DND-41 (cell line): ENCODE measurements at regions not wholly inside any gene's neighbourhood (a gene's known extent, or its start where the extent isn't known, plus 50 kb on each side); places are given as distances from the start of the nearest gene placed in this dataset.

Experiments used
- ATAC-seq: fragments of 200-7000 bp; cut with Tn5 transposase; 3 replicates; pipeline ENCODE4 v1.9.1; 2021; ENCODE audit warnings: low read depth; ENCODE audit not compliant: insufficient read depth
- DNase-seq: peaks from one replicate; pipeline ENCODE4 v3.0.0-alpha.2; 2020
- H2AFZ ChIP-seq: 2 replicates; pipeline ENCODE4 v1.6.0; 2012; ENCODE audit warnings: low read depth, low read length
- H3K27ac ChIP-seq: 2 replicates; pipeline ENCODE4 v1.5.1; 2012; ENCODE audit warnings: low read length, inconsistent platforms
- H3K27me3 ChIP-seq: fragments of 200-600 bp; sonication (generic); 2 replicates; pipeline ENCODE4 v1.6.0; 2012; ENCODE audit warnings: low read length, mild to moderate bottlenecking, inconsistent platforms; ENCODE audit not compliant: insufficient read depth, poor library complexity
- H3K36me3 ChIP-seq: 2 replicates; pipeline ENCODE4 v1.5.1; 2012; ENCODE audit warnings: low read length, inconsistent platforms; ENCODE audit not compliant: insufficient read depth
- H3K4me1 ChIP-seq: 2 replicates; pipeline ENCODE4 v1.5.1; 2012; ENCODE audit warnings: mild to moderate bottlenecking, low read length; ENCODE audit not compliant: insufficient read depth
- H3K4me2 ChIP-seq: 2 replicates; pipeline ENCODE4 v1.6.0; 2012; ENCODE audit warnings: mild to moderate bottlenecking, moderate library complexity, low read length, inconsistent platforms; ENCODE audit not compliant: insufficient read depth
- H3K4me3 ChIP-seq, 2 experiments: fragments of 200-600 bp in 1 of 2; shearing (Covaris generic) in 1 of 2; 2 replicates each; pipeline ENCODE4 v1.5.1; 2012 to 2016; ENCODE audit warnings: inconsistent platforms in 2 of 2, low read length in 2 of 2, mild to moderate bottlenecking in 2 of 2, low read depth in 1 of 2, moderate library complexity in 1 of 2
- H3K79me2 ChIP-seq: 2 replicates; pipeline ENCODE4 v1.6.0; 2012; ENCODE audit warnings: low read length, inconsistent platforms; ENCODE audit not compliant: insufficient read depth
- H3K9ac ChIP-seq: 2 replicates; pipeline ENCODE4 v1.6.0; 2012; ENCODE audit warnings: low read depth, mild to moderate bottlenecking, inconsistent platforms, low read length, moderate library complexity
- H3K9me3 ChIP-seq: 2 replicates; pipeline ENCODE4 v1.5.1; 2012; ENCODE audit warnings: low read length, moderate library complexity, mild to moderate bottlenecking, inconsistent platforms; ENCODE audit not compliant: insufficient read depth, severe bottlenecking
- H4K20me1 ChIP-seq: 2 replicates; pipeline ENCODE4 v1.6.0; 2012; ENCODE audit warnings: low read length; ENCODE audit not compliant: insufficient read depth
- CTCF ChIP-seq: IDR thresholded peaks from 2 replicates; pipeline ENCODE4 v1.5.1; 2012; ENCODE audit warnings: borderline replicate concordance, low read length, moderate library complexity, mild to moderate bottlenecking; ENCODE audit not compliant: poor library complexity, severe bottlenecking; ENCODE audit errors: extremely low read depth
- EZH2 ChIP-seq: IDR thresholded peaks from 3 replicates; pipeline ENCODE4 v1.6.1; 2012; ENCODE audit warnings: borderline replicate concordance, low read depth, mild to moderate bottlenecking, moderate library complexity, low read length, inconsistent platforms; ENCODE audit not compliant: severe bottlenecking

GRCh38 chr2:183511154-183511553 lies 386.9 kb downstream of the NUP35 start:
- Histone ChIP-seq H3K4me2 (no peak overlapping the region), H3K27me3 (no peaks in the 10 kb centered on the region), H3K4me1 (no peaks in the 10 kb centered on the region), H3K4me3 (no peak overlapping the region), H3K9ac (no peak overlapping the region), H3K27ac (no peak overlapping the region), H3K36me3 (no peaks in the 10 kb centered on the region), H3K9me3 (no peaks in the 10 kb centered on the region), H4K20me1 (no peaks in the 10 kb centered on the region), H3K79me2 (no peaks in the 10 kb centered on the region), H2AFZ (no peak overlapping the region)
- DNase-seq (no peak), ATAC-seq (no peak)
- TF ChIP-seq EZH2 (no peak), CTCF (no peak)

GRCh38 chr2:183519371-183520056 lies 395.3 kb downstream of the NUP35 start:
- H3K9me3 ChIP-seq = no peaks in the 10 kb centered on the region

GRCh38 chr2:183521911-183522310 lies 397.7 kb downstream of the NUP35 start:
- H3K79me2 ChIP-seq = no peaks in the 10 kb centered on the region
- TF ChIP-seq EZH2 (no peak), CTCF (no peak)

More at GRCh38 chr2:183519371-183520056, 395.3 kb downstream of the NUP35 start:
- Histone ChIP-seq H3K79me2 (no peaks in the 10 kb centered on the region), H3K27me3 (no peaks in the 10 kb centered on the region), H3K27ac (no peak overlapping the region), H3K36me3 (no peaks in the 10 kb centered on the region), H3K4me2 (no peak overlapping the region), H3K4me3 (no peak overlapping the region), H4K20me1 (no peaks in the 10 kb centered on the region), H2AFZ (no peak overlapping the region), H3K4me1 (no peaks in the 10 kb centered on the region), H3K9ac (no peak overlapping the region)
- no peak for ATAC-seq
- DNase-seq = no peak
- no peak for TF ChIP-seq EZH2
- TF ChIP-seq CTCF = no peak

More at GRCh38 chr2:183521911-183522310, 397.7 kb downstream of the NUP35 start:
- Histone ChIP-seq H3K9ac (no peak overlapping the region), H2AFZ (no peak overlapping the region), H3K4me1 (no peaks in the 10 kb centered on the region), H3K4me2 (no peak overlapping the region), H3K27me3 (no peaks in the 10 kb centered on the region), H3K4me3 (no peak overlapping the region), H3K9me3 (no peaks in the 10 kb centered on the region), H3K27ac (no peak overlapping the region), H4K20me1 (no peaks in the 10 kb centered on the region), H3K36me3 (no peaks in the 10 kb centered on the region)
- no peak for ATAC-seq
- DNase-seq = no peak
